Testis (tissue), 2 donors: ENCODE measurements at regions not wholly inside any gene's neighbourhood (a gene's known extent, or its start where the extent isn't known, plus 50 kb on each side); places are given as distances from the start of the nearest gene placed in this dataset.

Experiments used
- POLR2A ChIP-seq: fragments of 450-650 bp; IDR thresholded peaks from one replicate; pipeline ENCODE4 v1.6.1; 2017; ENCODE audit warnings: antibody characterized with exemption, mild to moderate bottlenecking, moderate library complexity
- TF ChIP-seq, protein P1 (sequence below), 3 experiments: fragments of 450-650 bp in 2 of 3; fragments of 200-600 bp in 1 of 3; sonication (generic) in 1 of 3; IDR thresholded peaks; one replicate each; pipeline ENCODE4 v1.5.1; 2016 to 2019; ENCODE audit warnings: antibody characterized with exemption in 3 of 3, mild to moderate bottlenecking in 2 of 3, moderate library complexity in 1 of 3

DNA sequence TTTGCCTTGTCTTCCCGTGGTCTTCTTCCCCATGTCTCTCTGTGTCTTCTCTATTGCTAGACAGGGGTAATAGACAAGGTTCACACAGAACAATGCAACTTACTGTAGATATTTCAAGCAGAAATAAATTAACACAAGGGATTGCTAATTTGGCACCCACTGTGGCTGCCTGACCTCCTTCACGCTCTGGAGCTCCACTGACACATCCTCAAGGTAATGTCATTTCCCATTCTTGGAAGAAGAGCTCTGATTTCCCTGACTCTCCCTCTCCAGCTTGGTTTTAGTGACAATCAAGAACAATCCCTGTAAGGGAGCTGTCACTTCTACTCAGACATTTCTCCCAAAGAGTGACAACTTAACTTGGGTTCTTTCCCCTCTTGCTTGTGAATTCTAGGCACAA, 105.4 kb upstream of the NAP1L1 start:
- TF ChIP-seq POLR2A: no peak
- TF ChIP-seq, protein P1, sequence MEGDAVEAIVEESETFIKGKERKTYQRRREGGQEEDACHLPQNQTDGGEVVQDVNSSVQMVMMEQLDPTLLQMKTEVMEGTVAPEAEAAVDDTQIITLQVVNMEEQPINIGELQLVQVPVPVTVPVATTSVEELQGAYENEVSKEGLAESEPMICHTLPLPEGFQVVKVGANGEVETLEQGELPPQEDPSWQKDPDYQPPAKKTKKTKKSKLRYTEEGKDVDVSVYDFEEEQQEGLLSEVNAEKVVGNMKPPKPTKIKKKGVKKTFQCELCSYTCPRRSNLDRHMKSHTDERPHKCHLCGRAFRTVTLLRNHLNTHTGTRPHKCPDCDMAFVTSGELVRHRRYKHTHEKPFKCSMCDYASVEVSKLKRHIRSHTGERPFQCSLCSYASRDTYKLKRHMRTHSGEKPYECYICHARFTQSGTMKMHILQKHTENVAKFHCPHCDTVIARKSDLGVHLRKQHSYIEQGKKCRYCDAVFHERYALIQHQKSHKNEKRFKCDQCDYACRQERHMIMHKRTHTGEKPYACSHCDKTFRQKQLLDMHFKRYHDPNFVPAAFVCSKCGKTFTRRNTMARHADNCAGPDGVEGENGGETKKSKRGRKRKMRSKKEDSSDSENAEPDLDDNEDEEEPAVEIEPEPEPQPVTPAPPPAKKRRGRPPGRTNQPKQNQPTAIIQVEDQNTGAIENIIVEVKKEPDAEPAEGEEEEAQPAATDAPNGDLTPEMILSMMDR (IDR thresholded peaks at IDR 0.05): no peak
